ENCODE measurements at regions not wholly inside any gene's neighbourhood (a gene's known extent, or its start where the extent isn't known, plus 50 kb on each side); places are given as distances from the start of the nearest gene placed in this dataset.
"Not testable (repeated sequence)": the region's sequence is repeated elsewhere in the genome, so short reads cannot be mapped to it uniquely, and the experiment has no call there.

DNA sequence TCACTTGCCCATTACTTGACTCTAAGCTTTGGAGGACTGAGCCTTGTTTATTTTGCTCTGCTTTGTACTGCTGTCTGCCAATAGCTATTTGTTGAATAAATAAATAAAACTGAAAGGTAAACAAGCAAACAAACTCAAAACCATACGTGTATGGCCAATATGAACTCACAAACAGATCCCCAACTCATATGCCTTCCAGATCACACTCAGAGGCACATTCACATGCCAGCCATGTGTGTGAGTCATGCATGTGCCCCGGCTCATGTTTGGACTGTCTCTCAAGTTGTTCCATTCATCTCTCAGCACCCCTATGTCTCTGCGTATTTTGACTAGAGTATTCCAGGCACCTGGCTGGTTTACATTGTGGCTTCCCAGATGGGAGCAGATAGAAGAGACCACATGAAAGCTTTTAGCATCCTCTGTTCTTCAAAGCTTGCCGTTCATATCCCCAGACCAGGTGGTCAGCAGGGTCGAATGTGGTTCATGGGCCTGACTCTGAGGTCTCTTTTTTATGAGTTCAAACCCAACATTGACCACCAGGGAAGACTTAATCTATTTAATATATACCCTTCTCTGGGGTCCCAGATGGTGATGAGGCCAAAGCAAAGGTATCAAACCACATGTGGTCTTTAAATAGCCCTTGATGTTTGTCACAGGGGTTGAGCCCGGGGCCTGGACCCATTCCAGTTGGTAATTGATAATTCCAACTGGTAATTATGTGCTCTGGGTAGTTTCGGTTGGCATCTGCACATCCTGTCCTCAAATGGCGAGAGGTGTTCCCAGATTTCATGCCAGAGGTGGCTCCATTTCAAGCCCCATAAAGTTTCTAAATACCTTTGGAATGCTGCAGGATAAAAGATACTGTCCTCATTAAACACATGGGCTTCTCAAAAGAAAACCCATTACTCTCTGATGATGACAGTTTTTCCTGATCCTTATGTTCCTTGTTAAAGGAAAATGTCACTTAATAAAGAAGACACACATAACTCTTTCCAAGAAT lies 287.3 kb upstream of the MAF start:
- intact Hi-C loops (cut with micrococcal nuclease), result no loop called here
- H3K9me3 Mint-ChIP-seq, result no peaks in the 10 kb centered on the region
- H3K27me3 Mint-ChIP-seq, result no peaks in the 10 kb centered on the region
- H3K36me3 Mint-ChIP-seq (ENCODE audit: low read depth), result no peaks in the 10 kb centered on the region
- H3K4me3 Mint-ChIP-seq, result no peak overlapping the region
- H3K4me1 Mint-ChIP-seq (ENCODE audit: low read depth), result no peaks in the 10 kb centered on the region
- no peak overlapping the region for H3K27ac Mint-ChIP-seq

GRCh38 chr16:79885320-79885719 lies 284.8 kb upstream of the MAF start:
- Mint-ChIP-seq H3K4me1 (ENCODE audit: low read depth) (no peaks in the 10 kb centered on the region), H3K4me3 (no peak overlapping the region), H3K27ac (no peak overlapping the region), H3K36me3 (ENCODE audit: low read depth) (no peaks in the 10 kb centered on the region), H3K27me3 (no peaks in the 10 kb centered on the region), H3K9me3 (no peaks in the 10 kb centered on the region)
- intact Hi-C loops (cut with micrococcal nuclease), result no loop called here

- Mint-ChIP-seq H3K27ac (no peak overlapping the region), H3K4me3 (no peak overlapping the region), H3K4me1 (ENCODE audit: low read depth) (no peaks in the 10 kb centered on the region), H3K36me3 (ENCODE audit: low read depth) (no peaks in the 10 kb centered on the region), H3K27me3 (no peaks in the 10 kb centered on the region), H3K9me3 (no peaks in the 10 kb centered on the region)
- intact Hi-C loops (cut with micrococcal nuclease), result no loop called here
These were observed 283.0 kb upstream of the MAF start for GRCh38 chr16:79883494-79883893.

DNA sequence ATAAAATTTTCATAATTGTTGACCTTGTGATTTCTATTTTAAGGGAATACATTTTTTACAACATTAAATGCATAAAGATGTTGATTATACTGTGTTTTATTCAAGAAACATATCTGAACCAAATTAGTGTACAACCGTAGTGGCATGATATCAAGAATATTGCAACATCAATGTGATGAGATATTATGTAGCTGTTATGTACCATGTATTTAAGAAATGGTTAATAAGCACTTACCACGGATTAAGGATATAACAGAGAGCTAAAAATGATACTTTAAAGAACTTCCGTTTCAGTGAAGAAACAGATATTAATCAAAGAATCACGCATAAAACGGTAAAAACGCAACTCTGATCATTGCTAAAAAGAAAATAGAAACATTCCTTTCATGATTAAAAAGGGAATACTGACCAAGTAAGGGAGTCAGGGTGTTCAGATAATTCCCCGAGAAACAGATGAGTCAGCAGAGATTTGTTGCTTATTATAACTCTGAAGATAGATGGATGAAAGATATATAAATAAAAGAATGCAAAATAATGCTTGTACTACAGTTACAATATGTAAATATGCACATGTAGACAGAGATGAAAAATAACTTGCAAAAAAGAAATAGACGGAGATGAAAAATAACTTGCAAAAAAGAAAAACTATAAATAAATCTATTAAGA lies 281.9 kb upstream of the MAF start:
- H3K9me3 Mint-ChIP-seq, result no peaks in the 10 kb centered on the region
- H3K4me3 Mint-ChIP-seq, result no peak overlapping the region
- H3K36me3 Mint-ChIP-seq (ENCODE audit: low read depth), result no peaks in the 10 kb centered on the region
- no peaks in the 10 kb centered on the region for H3K4me1 Mint-ChIP-seq (ENCODE audit: low read depth)
- intact Hi-C loops (cut with micrococcal nuclease), result no loop called here
- H3K27me3 Mint-ChIP-seq, result no peaks in the 10 kb centered on the region
- H3K27ac Mint-ChIP-seq, result no peak overlapping the region

DNA sequence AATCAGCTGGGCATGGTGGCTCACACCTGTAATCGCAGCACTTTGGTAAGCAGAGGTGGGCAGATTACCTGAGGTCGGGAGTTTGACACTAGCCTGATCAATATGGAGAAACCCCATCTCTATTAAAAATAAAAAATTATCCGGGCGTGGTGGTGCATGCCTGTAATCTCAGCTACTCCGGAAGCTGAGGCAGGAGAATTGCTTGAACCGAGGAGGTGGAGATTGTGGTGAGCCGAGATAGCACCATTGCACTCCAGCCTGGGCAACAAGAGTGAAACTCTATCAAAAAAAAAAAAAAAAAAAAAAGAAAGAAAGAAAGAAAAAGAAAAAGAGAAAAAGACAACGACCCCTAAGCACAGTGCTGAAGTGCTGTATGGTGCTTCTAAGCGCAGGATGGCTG lies 280.6 kb upstream of the MAF start:
- H3K27ac Mint-ChIP-seq; H3K27me3 Mint-ChIP-seq; H3K4me1 Mint-ChIP-seq (ENCODE audit: low read depth); H3K9me3 Mint-ChIP-seq; H3K36me3 Mint-ChIP-seq (ENCODE audit: low read depth); H3K4me3 Mint-ChIP-seq; intact Hi-C loops (cut with micrococcal nuclease): not testable (repeated sequence)

GRCh38 chr16:79876332-79876730 lies 275.8 kb upstream of the MAF start:
- intact Hi-C loops (cut with micrococcal nuclease), result no loop called here
- H3K9me3 Mint-ChIP-seq, result no peaks in the 10 kb centered on the region
- no peaks in the 10 kb centered on the region for H3K36me3 Mint-ChIP-seq (ENCODE audit: low read depth)
- H3K27me3 Mint-ChIP-seq, result no peaks in the 10 kb centered on the region
- H3K4me3 Mint-ChIP-seq, result no peak overlapping the region
- no peak overlapping the region for H3K27ac Mint-ChIP-seq
- no peaks in the 10 kb centered on the region for H3K4me1 Mint-ChIP-seq (ENCODE audit: low read depth)

DNA sequence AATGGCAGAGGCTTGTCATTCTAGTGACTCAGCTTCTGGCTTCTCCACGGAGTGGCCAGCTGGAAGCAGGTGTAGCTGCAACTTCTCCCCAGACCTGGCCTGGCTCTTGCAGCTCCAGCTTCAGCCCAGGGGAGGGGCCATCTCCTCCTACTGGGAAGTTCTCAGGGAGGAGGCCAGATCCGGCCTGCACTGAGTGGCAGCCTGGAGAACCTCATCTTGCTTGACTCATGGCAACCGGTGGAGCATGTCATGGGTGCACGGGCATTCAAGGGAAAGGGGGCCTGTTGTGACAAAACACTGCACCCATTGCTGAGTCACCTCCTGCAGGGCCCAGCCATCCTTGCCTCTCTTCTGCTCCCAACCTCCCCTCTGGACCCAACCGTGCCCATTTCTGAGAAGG lies 273.9 kb upstream of the MAF start:
- H3K4me1 Mint-ChIP-seq (ENCODE audit: low read depth), result no peaks in the 10 kb centered on the region
- H3K4me3 Mint-ChIP-seq, result no peak overlapping the region
- H3K36me3 Mint-ChIP-seq (ENCODE audit: low read depth), result no peaks in the 10 kb centered on the region
- intact Hi-C loops (cut with micrococcal nuclease), result no loop called here
- H3K9me3 Mint-ChIP-seq, result no peaks in the 10 kb centered on the region
- no peaks in the 10 kb centered on the region for H3K27me3 Mint-ChIP-seq
- no peak overlapping the region for H3K27ac Mint-ChIP-seq

- H3K4me1 Mint-ChIP-seq (ENCODE audit: low read depth), result no peaks in the 10 kb centered on the region
- H3K9me3 Mint-ChIP-seq, result no peaks in the 10 kb centered on the region
- H3K27me3 Mint-ChIP-seq, result no peaks in the 10 kb centered on the region
- H3K36me3 Mint-ChIP-seq (ENCODE audit: low read depth), result no peaks in the 10 kb centered on the region
- H3K27ac Mint-ChIP-seq, result no peak overlapping the region
- H3K4me3 Mint-ChIP-seq, result no peak overlapping the region
- intact Hi-C loops (cut with micrococcal nuclease), result no loop called here
These were observed 273.3 kb upstream of the MAF start for GRCh38 chr16:79873825-79874224.

- Mint-ChIP-seq H3K36me3 (ENCODE audit: low read depth) (no peaks in the 10 kb centered on the region), H3K4me1 (ENCODE audit: low read depth) (no peaks in the 10 kb centered on the region), H3K27ac (no peak overlapping the region), H3K9me3 (no peaks in the 10 kb centered on the region), H3K27me3 (no peaks in the 10 kb centered on the region), H3K4me3 (no peak overlapping the region)
- intact Hi-C loops (cut with micrococcal nuclease), result no loop called here
These were observed 271.4 kb upstream of the MAF start for GRCh38 chr16:79871906-79872305.

GRCh38 chr16:79870016-79870886 lies 269.7 kb upstream of the MAF start:
- Mint-ChIP-seq H3K9me3 (no peaks in the 10 kb centered on the region), H3K4me1 (ENCODE audit: low read depth) (no peaks in the 10 kb centered on the region), H3K36me3 (ENCODE audit: low read depth) (no peaks in the 10 kb centered on the region), H3K27ac (no peak overlapping the region), H3K27me3 (no peaks in the 10 kb centered on the region), H3K4me3 (no peak overlapping the region)
- intact Hi-C loops (cut with micrococcal nuclease), result no loop called here

- Mint-ChIP-seq H3K4me3 (no peak overlapping the region), H3K4me1 (ENCODE audit: low read depth) (no peaks in the 10 kb centered on the region), H3K9me3 (no peaks in the 10 kb centered on the region), H3K27ac (no peak overlapping the region), H3K27me3 (no peaks in the 10 kb centered on the region), H3K36me3 (ENCODE audit: low read depth) (no peaks in the 10 kb centered on the region)
- intact Hi-C loops (cut with micrococcal nuclease), result no loop called here
These were observed 268.9 kb upstream of the MAF start for GRCh38 chr16:79869304-79870015.

- H3K4me3 Mint-ChIP-seq, result no peak overlapping the region
- intact Hi-C loops (cut with micrococcal nuclease), result no loop called here
- no peaks in the 10 kb centered on the region for H3K27me3 Mint-ChIP-seq
- no peak overlapping the region for H3K27ac Mint-ChIP-seq
- no peaks in the 10 kb centered on the region for H3K4me1 Mint-ChIP-seq (ENCODE audit: low read depth)
- no peaks in the 10 kb centered on the region for H3K9me3 Mint-ChIP-seq
- no peaks in the 10 kb centered on the region for H3K36me3 Mint-ChIP-seq (ENCODE audit: low read depth)
These were observed 268.3 kb upstream of the MAF start for GRCh38 chr16:79868841-79869240.

GRCh38 chr16:79867425-79867997 lies 267.0 kb upstream of the MAF start:
- no peak overlapping the region for H3K27ac Mint-ChIP-seq
- H3K9me3 Mint-ChIP-seq, result no peaks in the 10 kb centered on the region
- intact Hi-C loops (cut with micrococcal nuclease), result no loop called here
- H3K36me3 Mint-ChIP-seq (ENCODE audit: low read depth), result no peaks in the 10 kb centered on the region
- H3K4me1 Mint-ChIP-seq (ENCODE audit: low read depth), result no peaks in the 10 kb centered on the region
- no peaks in the 10 kb centered on the region for H3K27me3 Mint-ChIP-seq
- no peak overlapping the region for H3K4me3 Mint-ChIP-seq

All from dendritic cell treated with granulocyte-macrophage colony-stimulating factor and Interleukin-4, amounts not matched to agents 40 ng/mL and 50 ng/mL, for 4 days (primary cell).